DND-41 (cell line): ENCODE measurements at regions not wholly inside any gene's neighbourhood (a gene's known extent, or its start where the extent isn't known, plus 50 kb on each side); places are given as distances from the start of the nearest gene placed in this dataset.
A peak's percentile ranks its signal among the peaks of the same experiment; 100 is the strongest.
"Not testable (repeated sequence)": the region's sequence is repeated elsewhere in the genome, so short reads cannot be mapped to it uniquely, and the experiment has no call there.

Experiments used
- ATAC-seq: fragments of 200-7000 bp; cut with Tn5 transposase; 3 replicates; pipeline ENCODE4 v1.9.1; 2021; ENCODE audit warnings: low read depth; ENCODE audit not compliant: insufficient read depth
- DNase-seq: peaks from one replicate; pipeline ENCODE4 v3.0.0-alpha.2; 2020
- H2AFZ ChIP-seq: 2 replicates; pipeline ENCODE4 v1.6.0; 2012; ENCODE audit warnings: low read depth, low read length
- H3K27ac ChIP-seq: 2 replicates; pipeline ENCODE4 v1.5.1; 2012; ENCODE audit warnings: low read length, inconsistent platforms
- H3K27me3 ChIP-seq: fragments of 200-600 bp; sonication (generic); 2 replicates; pipeline ENCODE4 v1.6.0; 2012; ENCODE audit warnings: low read length, mild to moderate bottlenecking, inconsistent platforms; ENCODE audit not compliant: insufficient read depth, poor library complexity
- H3K36me3 ChIP-seq: 2 replicates; pipeline ENCODE4 v1.5.1; 2012; ENCODE audit warnings: low read length, inconsistent platforms; ENCODE audit not compliant: insufficient read depth
- H3K4me1 ChIP-seq: 2 replicates; pipeline ENCODE4 v1.5.1; 2012; ENCODE audit warnings: mild to moderate bottlenecking, low read length; ENCODE audit not compliant: insufficient read depth
- H3K4me2 ChIP-seq: 2 replicates; pipeline ENCODE4 v1.6.0; 2012; ENCODE audit warnings: mild to moderate bottlenecking, moderate library complexity, low read length, inconsistent platforms; ENCODE audit not compliant: insufficient read depth
- H3K4me3 ChIP-seq, 2 experiments: fragments of 200-600 bp in 1 of 2; shearing (Covaris generic) in 1 of 2; 2 replicates each; pipeline ENCODE4 v1.5.1; 2012 to 2016; ENCODE audit warnings: inconsistent platforms in 2 of 2, low read length in 2 of 2, mild to moderate bottlenecking in 2 of 2, low read depth in 1 of 2, moderate library complexity in 1 of 2
- H3K79me2 ChIP-seq: 2 replicates; pipeline ENCODE4 v1.6.0; 2012; ENCODE audit warnings: low read length, inconsistent platforms; ENCODE audit not compliant: insufficient read depth
- H3K9ac ChIP-seq: 2 replicates; pipeline ENCODE4 v1.6.0; 2012; ENCODE audit warnings: low read depth, mild to moderate bottlenecking, inconsistent platforms, low read length, moderate library complexity
- H3K9me3 ChIP-seq: 2 replicates; pipeline ENCODE4 v1.5.1; 2012; ENCODE audit warnings: low read length, moderate library complexity, mild to moderate bottlenecking, inconsistent platforms; ENCODE audit not compliant: insufficient read depth, severe bottlenecking
- H4K20me1 ChIP-seq: 2 replicates; pipeline ENCODE4 v1.6.0; 2012; ENCODE audit warnings: low read length; ENCODE audit not compliant: insufficient read depth
- EZH2 ChIP-seq: IDR thresholded peaks from 3 replicates; pipeline ENCODE4 v1.6.1; 2012; ENCODE audit warnings: borderline replicate concordance, low read depth, mild to moderate bottlenecking, moderate library complexity, low read length, inconsistent platforms; ENCODE audit not compliant: severe bottlenecking
- TF ChIP-seq, protein P1 (sequence below): IDR thresholded peaks from 2 replicates; pipeline ENCODE4 v1.5.1; 2012; ENCODE audit warnings: borderline replicate concordance, low read length, moderate library complexity, mild to moderate bottlenecking; ENCODE audit not compliant: poor library complexity, severe bottlenecking; ENCODE audit errors: extremely low read depth

DNA sequence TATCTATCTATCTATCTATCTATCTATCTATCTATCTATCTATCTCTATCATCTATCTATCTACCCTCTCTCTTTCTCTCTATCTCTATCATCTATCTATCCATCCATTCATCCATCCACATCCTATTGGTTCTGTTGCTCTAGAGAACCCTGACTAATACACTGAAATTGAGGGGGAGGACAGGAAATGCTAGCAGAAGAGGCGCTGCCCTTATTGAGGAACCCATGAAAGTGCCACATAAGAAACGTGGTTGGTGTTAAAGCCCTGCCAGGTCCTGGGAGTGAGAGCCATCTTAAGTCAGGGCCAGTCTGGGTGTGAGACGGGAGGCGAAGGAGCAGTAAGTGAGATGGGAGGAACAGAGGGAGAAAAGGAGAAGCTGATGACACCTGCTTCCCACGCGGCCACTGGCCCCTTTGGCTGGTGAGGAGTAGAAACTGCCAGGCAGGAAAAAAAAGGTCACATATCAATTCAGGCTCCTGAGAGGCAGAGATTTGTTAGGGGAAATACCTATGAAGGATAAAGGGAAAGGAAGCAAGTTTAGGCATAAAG is 87.9 kb upstream of the PLET1 start:
- Histone ChIP-seq H2AFZ (no peak overlapping the region), H3K9me3 (no peaks in the 10 kb centered on the region), H3K4me2 (no peak overlapping the region), H3K27me3 (no peaks in the 10 kb centered on the region), H3K4me3 (no peak overlapping the region), H3K27ac (no peak overlapping the region), H3K79me2 (no peaks in the 10 kb centered on the region), H3K4me1 (no peaks in the 10 kb centered on the region), H3K36me3 (no peaks in the 10 kb centered on the region), H3K9ac (no peak overlapping the region), H4K20me1 (no peaks in the 10 kb centered on the region)
- peak; percentile 44; the same call in 1 of the 3 replicates for ATAC-seq
- DNase-seq, result no peak
- TF ChIP-seq, protein P1, sequence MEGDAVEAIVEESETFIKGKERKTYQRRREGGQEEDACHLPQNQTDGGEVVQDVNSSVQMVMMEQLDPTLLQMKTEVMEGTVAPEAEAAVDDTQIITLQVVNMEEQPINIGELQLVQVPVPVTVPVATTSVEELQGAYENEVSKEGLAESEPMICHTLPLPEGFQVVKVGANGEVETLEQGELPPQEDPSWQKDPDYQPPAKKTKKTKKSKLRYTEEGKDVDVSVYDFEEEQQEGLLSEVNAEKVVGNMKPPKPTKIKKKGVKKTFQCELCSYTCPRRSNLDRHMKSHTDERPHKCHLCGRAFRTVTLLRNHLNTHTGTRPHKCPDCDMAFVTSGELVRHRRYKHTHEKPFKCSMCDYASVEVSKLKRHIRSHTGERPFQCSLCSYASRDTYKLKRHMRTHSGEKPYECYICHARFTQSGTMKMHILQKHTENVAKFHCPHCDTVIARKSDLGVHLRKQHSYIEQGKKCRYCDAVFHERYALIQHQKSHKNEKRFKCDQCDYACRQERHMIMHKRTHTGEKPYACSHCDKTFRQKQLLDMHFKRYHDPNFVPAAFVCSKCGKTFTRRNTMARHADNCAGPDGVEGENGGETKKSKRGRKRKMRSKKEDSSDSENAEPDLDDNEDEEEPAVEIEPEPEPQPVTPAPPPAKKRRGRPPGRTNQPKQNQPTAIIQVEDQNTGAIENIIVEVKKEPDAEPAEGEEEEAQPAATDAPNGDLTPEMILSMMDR, result no peak
- TF ChIP-seq EZH2, result no peak

DNA sequence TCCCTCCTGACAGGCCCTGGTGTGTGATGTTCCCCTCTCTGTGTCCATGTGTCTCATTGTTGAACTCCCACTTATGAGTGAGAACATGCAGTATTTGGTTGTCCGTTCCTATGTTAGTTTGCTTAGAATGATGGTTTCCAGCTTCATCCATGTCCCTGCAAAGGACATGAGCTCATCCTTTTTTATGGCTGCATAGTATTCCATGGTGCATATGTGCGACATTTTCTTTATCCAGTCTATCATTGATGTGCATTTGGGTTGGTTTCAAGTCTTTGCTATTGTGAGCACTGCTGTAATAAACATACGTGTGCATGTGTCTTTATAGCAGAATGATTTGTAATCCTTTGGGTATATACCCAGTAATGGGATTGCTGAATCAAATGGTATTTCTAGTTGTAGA is 90.8 kb upstream of the PLET1 start:
- not testable (repeated sequence) for H3K4me2 ChIP-seq, H3K27ac ChIP-seq, H2AFZ ChIP-seq, H3K79me2 ChIP-seq, H3K4me1 ChIP-seq, H3K27me3 ChIP-seq, H3K36me3 ChIP-seq, ATAC-seq, H3K4me3 ChIP-seq, DNase-seq, H4K20me1 ChIP-seq, H3K9ac ChIP-seq, H3K9me3 ChIP-seq

DNA sequence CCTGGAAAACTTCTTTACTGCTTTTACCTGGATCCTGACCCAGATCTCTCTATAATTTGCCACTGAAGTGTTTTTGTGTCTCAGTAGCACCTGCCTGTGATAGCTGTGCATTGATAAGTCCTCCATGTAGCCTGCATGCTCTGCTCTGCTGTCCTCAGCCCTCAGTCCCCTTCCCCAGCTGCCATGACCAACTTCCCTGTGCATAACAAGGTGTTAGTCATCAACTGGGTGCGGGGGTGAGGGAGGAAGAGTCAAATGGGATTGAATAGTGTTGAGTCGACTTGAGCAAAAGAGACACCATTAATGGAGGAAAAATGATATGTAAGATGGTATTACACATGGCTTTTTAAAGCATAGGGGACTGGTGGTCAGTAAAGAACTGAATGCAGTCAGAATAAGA is 92.2 kb upstream of the PLET1 start:
- Histone ChIP-seq H3K4me2 (no peak overlapping the region), H3K27ac (no peak overlapping the region), H3K4me1 (no peaks in the 10 kb centered on the region), H4K20me1 (no peaks in the 10 kb centered on the region), H3K36me3 (no peaks in the 10 kb centered on the region), H3K4me3 (no peak overlapping the region), H3K9ac (no peak overlapping the region), H3K79me2 (no peaks in the 10 kb centered on the region), H2AFZ (no peak overlapping the region), H3K27me3 (no peaks in the 10 kb centered on the region), H3K9me3 (no peaks in the 10 kb centered on the region)
- no peak for DNase-seq
- no peak for ATAC-seq
- TF ChIP-seq, protein P1, result no peak
- TF ChIP-seq EZH2, result no peak

DNA sequence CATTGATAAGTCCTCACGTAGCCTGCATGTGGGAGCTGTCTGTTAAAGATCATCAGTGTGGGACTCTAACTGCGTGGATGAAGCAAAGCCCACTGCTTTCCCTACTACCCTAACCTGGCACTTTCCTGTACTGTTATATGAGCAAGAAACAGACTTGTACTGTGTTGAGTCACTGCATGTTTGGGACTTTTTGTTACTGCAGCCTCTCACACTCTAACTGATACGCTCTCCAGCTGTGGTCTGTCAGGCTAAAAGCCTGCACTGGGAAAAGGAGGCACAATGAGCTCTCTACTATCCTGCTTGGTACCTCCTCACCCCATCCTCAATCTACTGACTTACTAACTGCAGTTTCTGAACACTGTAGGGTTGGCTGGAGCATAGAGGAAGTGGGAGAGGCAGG is 93.7 kb upstream of the PLET1 start:
- H3K9me3 ChIP-seq, result no peaks in the 10 kb centered on the region
- no peaks in the 10 kb centered on the region for H3K27me3 ChIP-seq
- no peak overlapping the region for H3K9ac ChIP-seq
- TF ChIP-seq, protein P1, result no peak
- no peak for TF ChIP-seq EZH2
- H4K20me1 ChIP-seq, result no peaks in the 10 kb centered on the region
- H3K4me3 ChIP-seq, result no peak overlapping the region
- H3K4me1 ChIP-seq, result no peaks in the 10 kb centered on the region
- H3K36me3 ChIP-seq, result no peaks in the 10 kb centered on the region
- H3K27ac ChIP-seq, result no peak overlapping the region
- DNase-seq (no peak), ATAC-seq (no peak)
- no peak overlapping the region for H3K4me2 ChIP-seq
- H3K79me2 ChIP-seq, result no peaks in the 10 kb centered on the region
- H2AFZ ChIP-seq, result no peak overlapping the region
